ENCODE measurements at regions not wholly inside any gene's neighbourhood (a gene's known extent, or its start where the extent isn't known, plus 50 kb on each side); places are given as distances from the start of the nearest gene placed in this dataset.
"Not testable (repeated sequence)": the region's sequence is repeated elsewhere in the genome, so short reads cannot be mapped to it uniquely, and the experiment has no call there.

DNA sequence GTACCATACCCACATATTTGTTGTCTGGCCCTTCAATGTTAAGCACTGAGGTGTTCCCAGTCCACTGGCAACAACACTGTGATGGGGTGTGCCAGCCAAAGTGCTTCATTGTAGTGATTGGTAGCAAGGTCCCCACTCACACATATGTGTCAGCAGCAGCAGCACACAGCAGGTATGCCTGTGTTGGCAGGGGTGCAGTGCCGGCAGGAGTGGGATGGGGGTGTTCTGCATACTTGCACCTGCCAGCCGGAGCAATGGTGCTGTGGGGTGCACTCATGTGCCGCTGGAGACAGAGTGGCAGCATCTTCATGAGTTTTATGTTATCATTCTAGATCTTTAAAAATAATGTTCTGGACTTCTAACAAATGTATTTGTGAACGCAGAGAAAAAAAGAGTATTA is 987.8 kb downstream of the RPIA start:
- CTCF ChIA-PET; H2AFZ ChIP-seq (ENCODE audit: low read depth, low read length, poor library complexity, severe bottlenecking); H3K27ac ChIP-seq (ENCODE audit: low read depth, low read length); H3K4me3 ChIP-seq (replicated peaks in 1 of 2; ENCODE audit: low read depth in 1 of 2, low read length in 2 of 2); H3K9ac ChIP-seq (ENCODE audit: low read length); H3K36me3 ChIP-seq (ENCODE audit: control insufficient read depth in 1 of 2, insufficient read depth in 2 of 2, low read length in 2 of 2); H3K9me3 ChIP-seq (ENCODE audit: control insufficient read depth in 1 of 2, insufficient read depth in 1 of 2, low read depth in 1 of 2, low read length in 2 of 2); DNase-seq (ENCODE audit: low read depth, low spot score); RAD21 ChIA-PET (ENCODE audit: low non-redundant PET in 1 of 2, low total read pairs in 2 of 2, uncharacterized antibody in 2 of 2, unreplicated experiment in 2 of 2); H3K79me2 ChIP-seq (ENCODE audit: insufficient read depth, low read length); POLR2A ChIA-PET; BruUV-seq (replicated peaks); H3K27me3 ChIP-seq (ENCODE audit: insufficient read depth, low read length); H3K4me1 ChIP-seq (ENCODE audit: control insufficient read depth in 1 of 2, insufficient read depth in 2 of 2, low read length in 2 of 2); intact Hi-C loops (cut with micrococcal nuclease); H3K9me2 ChIP-seq (ENCODE audit: insufficient read depth); H4K20me1 ChIP-seq (ENCODE audit: insufficient read depth); H3K4me2 ChIP-seq (ENCODE audit: low read length); ATAC-seq: not testable (repeated sequence)

All from HCT116 (cell line).